ENCODE measurements at regions not wholly inside any gene's neighbourhood (a gene's known extent, or its start where the extent isn't known, plus 50 kb on each side); places are given as distances from the start of the nearest gene placed in this dataset.

DNA sequence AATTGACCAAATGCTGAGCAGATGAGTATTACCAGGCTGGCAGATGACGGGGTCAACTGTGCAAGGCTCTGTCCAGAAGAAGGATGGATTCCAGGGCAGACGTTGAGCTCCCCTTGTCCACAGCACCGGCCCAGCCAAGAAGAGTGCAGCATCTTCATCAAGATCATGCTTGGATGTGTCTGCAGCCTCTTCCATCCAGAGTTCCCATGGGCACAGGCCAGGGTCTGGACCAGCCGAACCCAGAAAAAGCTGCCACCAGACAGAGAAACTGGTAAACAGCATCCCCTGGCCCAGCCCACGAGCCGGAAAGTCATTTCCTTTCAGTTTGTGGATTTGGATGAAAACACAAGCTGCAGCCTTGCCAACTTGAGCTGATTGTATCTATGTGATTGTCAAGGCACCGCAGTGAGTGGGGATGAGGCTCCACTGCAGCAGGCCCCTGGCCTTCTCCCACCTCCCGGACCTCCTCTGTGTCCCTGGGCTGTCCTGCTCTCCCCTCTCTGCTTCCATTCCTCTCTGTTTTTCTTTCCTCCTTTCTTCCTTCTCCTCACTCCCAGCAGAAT is 321.8 kb downstream of the TCERG1L start:
- no peak for DNase-seq

DNA sequence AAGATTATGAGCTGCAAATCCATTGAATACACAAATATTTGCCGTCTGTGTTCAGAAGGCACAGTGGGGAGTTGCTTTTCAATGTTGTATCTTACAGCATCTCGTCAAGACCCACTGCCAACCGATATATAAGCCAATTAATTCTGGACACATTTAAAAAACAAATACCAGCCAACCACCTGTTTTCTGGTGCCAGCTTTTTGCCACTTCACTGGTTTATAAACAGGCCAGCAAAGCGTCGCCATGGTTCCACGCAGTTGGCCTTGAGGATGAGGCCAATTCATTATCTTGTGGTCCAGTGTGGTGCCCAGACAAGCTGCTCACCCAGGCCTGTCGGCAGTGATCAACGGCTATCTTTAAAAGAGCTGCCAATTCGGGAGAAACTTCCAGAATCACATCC is 321.0 kb downstream of the TCERG1L start:
- DNase-seq = no peak

DNA sequence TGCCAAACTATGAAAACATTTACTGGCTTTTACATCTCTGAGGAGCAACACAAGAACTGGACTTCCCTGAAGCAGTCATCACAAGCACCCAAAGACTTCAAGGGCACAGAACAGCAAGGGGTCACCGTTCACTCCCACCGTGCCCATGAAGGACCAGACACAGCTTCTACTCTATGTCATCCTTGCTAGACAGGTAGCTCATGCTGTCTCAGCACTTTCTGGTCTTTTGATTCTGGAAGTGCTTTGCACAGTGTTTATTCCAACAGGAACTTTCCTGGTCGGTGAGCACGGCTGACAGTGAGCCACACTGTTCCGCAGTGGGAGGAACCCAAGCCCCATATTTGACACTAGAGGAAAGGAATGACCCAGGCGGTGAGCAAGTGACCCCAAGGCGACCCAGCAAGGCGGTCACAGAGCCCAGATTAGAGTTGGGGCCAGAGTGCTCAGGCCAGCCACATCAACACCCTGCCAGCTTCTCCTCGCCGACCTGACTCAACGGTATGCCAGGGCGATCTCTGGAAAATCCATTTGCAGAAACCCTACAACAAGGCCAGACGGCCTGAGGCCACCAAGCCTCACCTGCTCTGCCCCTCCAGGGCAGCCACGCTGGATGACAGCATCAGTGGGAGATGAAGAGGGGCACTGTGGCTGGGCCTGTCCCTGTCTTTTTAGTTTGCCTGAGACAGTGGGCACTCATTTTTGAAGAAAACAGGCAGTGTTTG is 318.6 kb downstream of the TCERG1L start:
- no peak for DNase-seq

DNA sequence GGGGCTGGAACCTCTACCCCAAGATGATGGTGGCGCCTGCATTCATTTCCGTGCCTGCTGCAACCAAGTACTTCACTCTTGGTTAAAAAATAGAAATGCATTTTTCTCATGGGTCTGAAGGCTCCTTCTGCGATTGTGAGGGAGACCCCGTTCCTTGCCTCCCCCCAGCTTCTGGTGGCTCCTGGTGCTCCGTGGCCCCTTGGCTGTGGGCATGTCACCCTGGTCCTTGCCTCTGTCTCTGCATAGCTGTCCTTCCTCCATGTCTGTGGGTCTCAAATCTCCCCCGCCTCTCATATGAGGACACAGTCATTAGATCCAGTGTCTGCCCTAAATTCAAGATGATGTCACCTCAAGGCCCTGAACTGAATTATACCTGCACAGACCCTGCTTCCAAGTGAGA is 317.9 kb downstream of the TCERG1L start:
- no peak for DNase-seq

DNA sequence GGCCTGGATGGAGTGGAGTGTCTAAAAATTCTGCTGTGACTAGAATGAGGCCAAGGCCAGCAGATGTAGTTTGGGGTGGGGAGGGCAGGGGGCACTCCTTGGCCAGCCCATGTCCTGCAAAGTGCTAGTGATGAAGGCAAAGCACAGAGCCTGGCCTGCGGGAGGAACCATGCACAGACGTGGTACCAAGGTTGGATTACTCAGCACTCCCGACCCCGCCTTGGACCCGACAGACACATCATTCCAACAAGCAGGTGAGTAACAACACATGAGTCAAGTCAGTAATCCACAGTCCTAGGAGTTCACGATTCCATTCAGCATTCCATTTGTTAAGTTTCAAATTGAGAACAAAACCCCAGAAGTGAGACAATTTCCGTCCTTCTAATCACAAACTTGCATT is 317.3 kb downstream of the TCERG1L start:
- no peak for DNase-seq

DNA sequence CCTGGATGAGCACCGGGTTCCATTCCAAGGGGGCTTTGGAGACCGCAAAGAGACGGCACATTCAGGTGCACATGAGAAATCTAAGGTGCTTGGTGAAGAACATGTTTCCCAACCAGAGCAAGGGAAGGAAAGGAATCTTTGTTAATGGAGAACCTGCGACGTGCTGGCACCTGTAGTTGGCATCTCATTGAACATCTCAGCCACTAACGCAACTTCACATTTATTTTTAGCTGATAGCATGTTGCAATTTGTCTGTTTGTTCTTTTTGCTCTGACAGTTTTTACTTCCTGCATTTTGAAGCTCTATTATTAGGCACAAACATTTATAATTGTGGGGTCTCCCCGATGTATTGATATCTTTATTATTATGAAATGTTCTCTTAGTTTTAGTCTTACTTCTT is 316.7 kb downstream of the TCERG1L start:
- DNase-seq = no peak

DNA sequence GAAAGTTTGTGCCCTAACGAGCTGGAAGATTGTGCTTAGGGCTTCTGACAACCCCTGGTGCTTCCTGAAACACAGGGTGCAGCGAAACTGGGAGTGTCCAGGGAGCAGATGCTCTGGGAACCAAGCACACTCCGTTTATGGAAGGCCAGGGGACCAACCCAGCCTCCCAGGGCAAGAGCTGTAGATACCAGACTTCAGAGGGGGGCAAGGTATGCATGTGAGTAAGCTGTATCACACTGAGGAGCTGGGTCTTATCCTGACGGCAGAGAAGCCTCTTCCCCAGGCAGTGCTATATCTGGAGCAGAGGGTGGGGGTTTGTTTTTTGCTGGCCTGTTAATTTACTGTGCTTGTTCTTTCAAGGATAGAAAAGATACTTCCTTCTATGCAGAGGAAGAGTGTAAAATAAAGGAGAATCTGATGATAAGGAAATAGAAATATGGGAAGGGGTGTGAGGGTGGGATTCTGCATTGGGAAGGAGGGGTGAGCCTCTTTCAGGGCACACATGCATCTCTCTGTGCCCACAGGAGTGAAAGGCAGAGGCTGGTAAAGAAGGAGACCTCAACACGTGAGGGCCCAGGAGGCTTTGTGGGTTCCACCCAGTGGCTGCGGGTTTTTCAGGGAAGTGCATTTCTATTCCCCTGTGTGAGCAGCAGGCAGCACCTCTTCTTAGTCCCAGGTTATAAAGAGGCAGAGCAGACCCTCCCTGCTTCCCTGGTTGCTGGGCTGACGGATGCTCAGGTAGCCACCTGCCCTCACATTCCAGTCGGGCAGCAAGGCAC is 314.1 kb downstream of the TCERG1L start:
- no peak for DNase-seq

DNA sequence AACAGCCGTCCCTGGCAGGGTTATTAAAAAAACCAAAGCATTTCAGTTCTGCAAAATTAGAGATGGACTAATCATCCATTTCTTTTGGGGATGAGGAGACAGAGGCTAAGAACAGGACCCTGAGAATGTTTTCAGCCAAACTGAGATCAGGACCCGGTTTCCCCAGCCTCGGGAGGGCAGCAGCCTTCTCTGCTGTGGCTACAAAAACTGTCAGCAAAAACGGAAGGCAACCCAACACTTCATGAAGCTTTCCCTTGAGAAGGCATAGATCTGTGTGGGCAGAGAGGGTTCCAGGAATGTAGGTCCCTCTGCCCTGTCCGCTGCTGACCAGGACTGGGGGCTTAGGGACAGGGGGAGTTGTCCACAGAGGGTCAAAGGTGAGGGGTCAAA is 313.5 kb downstream of the TCERG1L start:
- no peak for DNase-seq

DNA sequence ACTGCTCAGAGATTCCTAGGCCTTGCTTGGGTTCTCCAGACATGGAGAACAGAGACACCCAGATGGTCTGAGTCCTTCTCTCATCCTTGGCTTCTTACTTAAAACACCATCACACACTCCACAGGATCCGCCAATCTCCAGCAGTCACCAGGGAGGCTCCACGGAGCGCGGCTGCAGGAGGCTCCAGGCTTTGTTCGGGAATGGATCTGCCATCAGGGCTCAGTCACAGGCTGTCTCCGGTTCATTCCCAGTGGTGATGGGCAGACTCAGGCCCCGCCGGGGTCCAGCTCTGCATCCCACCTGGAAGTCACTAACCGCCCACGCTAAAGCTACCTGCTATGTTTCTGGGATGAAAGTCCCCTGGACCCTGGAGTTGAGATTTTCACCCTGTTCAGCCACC is 312.9 kb downstream of the TCERG1L start:
- no peak for DNase-seq

DNA sequence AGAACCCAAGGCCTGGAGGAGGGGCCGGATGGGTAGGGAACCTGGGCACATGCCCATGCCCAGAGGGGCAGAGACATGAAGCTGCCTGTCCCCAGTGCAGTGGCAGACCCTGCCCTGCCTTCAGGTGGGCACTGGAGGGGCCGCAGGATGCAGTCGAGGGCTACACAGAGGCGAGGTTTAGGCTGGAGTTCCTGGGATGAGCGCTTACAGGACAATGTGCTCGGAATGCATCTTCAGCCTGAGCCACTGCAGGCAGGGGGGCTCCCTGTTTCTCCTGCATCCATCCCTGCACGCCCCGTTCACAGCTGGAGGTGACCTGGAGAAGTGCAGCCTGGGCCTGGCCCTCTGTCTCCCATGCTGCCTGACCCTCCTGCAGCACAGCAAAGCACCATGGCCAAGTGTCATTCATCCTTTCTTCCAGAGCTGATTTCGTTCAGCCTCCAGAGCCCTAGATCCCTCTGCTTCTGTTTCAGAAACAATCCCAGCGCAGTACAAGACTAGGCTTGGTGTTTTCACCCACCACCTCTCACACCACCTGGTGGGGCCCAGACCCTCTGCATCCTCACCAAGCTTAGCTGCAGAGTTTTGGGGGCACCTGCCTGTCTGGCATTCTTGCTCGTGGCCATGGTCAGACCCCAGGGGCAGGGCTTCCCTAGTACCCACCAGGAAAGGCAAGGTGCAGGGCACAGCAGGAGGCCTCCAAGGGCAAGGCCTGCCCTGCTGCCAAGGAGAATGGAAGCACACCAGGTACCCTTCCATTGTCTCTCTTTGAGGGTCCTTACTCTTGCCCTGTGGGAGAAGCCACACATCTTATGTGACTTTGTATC is 311.9 kb downstream of the TCERG1L start:
- DNase-seq = no peak

DNA sequence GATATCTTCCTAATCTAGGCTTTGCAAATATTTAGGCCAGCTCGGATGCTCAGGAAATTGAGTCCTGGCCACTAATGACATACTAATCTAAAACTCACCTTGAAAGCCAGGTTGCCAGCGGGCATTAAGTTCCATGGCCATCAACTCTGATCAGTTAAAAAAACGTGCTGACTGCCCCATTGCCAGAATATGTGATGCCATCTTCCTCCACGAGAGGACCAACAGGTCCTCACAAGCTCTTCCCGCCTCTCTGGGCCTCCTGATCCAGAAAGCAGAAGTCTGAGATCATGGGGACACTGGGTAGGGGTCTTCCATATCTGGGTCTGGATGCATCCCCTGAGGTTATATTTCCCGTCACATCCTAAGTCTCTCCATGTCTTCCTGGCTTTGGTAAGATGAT is 311.3 kb downstream of the TCERG1L start:
- DNase-seq = no peak

DNA sequence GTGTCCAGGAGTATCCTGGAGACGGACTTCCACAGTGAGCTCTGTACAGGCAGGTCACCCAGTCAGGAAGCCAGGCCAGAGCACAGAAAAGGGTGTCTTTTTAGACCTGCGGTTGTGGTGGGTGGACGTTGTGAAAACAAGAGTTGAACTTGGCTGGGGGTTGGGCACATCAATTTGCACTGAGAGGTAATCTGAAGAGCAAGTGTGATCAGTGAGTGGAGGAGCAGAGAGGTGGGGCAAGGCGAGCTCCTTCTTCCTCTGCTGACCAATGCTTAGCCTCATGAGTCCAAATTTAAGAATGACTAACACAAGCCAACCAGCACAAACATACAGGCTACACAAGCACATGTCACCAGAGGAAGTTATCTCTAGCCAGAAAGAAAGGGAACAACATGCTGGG is 310.8 kb downstream of the TCERG1L start:
- DNase-seq = peak; percentile 41

DNA sequence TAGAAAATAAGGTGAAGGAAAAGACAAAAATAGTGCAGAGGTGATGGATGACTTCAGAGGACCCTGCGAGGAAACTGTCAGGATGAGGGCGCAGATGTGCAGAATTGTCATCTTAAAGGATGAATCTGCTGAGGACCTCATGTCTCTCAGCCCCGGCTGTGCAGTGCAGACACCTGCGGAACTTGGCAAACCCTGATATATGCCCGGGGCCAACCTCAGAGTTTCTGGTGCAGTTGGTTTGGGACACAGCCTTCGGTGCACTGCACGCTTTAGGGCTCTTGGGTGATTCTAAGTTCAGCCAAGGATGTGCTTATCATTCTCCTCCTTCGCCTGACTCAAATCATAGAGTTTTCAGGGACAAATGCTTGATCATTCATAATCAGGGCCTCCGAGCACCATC is 310.1 kb downstream of the TCERG1L start:
- DNase-seq = no peak

DNA sequence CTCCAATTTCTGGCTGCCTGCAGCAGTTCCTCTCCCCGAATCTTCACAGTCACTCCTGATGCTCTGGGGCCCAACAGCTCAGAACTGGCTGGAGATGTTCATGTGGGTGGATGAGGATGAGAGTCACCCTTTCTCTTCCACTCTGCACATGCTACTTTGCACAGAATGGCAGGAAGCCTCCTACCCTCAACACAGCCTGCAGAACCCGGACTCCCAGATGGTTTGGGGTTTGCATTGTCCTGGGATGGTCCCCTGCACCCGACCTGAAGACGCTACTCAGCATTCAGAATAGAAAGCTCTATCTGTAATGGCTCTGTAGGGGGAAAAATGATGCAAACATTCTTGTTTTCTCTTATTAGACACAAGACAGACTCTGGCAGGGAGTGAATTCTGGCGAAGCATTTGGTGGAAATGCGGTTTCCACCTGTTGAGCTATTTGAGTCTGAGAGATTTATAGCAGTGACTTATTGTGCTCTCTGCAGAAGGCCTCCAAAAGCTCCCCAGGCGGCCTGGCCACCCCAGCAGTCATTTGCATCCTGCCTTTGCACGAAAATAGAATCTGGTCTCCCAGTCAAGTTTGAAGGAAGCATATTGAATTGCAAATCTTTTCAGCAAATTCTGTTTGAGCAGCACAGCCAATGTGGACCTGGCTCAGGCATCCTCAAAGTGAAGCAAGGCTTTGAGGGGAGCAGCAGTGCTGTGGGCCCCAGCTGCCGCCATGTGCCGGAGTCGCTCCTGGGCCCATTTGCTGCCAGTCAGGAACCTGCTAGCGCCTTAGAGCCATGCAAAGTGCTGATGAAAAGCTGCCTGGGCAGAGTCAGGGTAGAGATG is 309.3 kb downstream of the TCERG1L start:
- DNase-seq = no peak

DNA sequence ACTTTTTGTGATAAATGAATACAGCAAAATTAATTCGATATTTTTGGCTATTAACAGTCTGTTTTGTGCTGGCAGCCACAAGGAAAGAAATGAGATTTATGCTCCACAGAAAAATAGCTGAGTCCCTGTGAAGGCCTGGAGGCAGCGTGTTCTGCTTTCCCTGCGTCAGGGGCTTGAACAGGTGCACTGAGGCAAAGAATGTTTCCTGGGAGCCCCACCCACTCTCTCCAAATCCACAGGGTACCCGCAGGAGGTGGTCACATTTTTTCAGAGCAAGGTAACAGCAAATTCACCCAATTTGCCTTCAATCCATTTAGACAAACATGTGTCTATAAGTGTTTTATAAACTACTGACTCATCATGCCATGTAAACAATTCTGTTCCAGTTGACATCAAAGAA is 308.1 kb downstream of the TCERG1L start:
- DNase-seq = no peak

DNA sequence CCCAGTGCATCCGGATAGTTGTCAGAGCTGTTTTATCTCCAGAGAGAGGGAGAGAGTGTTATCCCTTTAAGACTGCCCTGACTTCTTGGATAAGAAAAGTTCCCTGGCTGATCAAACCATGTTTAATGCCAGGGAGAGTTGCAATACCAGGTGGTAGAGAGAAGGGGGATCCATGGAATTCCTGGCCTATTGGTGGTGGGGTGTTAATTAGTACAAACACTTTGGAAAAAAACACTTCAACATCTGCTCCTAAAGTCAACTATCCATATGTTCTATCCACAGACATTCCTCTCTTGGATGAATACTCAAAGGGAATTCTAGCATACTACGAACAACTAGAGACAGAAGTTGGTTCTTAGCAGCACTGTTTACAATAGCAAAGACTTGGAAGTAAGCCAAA is 307.2 kb downstream of the TCERG1L start:
- no peak for DNase-seq

DNA sequence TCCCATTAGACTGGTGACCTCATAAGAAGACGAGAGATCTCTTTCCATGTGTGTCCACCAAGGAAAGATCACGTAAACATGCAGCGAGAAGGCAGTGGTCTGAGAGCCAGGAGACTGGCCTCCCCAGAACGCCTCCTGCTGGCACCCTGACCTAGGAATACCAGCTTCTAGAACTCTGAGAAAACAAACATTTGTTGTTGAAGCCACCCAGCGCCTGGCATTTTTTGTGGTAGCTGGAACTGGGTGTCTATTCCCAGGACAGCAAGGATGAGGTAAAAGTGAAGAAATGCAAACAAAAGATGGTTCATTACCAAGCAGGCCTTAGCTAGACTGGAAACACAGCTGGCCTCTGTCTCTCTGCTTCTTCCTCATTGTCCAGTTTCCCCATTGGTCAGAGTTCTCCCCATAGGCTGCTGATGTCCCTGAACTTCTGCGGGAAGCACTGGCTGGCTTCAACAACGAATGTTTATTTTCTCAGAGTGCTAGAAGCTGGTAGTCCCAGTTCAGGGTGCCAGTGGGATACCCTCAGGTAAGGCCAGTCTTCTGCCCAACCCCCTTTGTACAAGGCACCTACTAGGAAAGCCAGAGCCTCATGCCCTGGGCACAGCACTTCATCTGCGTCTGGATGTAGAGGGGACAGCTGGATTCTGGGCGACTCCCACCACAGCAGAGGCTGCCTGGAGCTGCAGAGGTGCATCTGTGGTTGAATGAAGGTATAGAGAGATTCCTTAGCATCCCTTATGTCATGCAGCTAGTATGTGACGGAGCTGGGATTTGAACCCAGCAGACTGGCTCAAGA is 304.9 kb downstream of the TCERG1L start:
- DNase-seq = no peak

DNA sequence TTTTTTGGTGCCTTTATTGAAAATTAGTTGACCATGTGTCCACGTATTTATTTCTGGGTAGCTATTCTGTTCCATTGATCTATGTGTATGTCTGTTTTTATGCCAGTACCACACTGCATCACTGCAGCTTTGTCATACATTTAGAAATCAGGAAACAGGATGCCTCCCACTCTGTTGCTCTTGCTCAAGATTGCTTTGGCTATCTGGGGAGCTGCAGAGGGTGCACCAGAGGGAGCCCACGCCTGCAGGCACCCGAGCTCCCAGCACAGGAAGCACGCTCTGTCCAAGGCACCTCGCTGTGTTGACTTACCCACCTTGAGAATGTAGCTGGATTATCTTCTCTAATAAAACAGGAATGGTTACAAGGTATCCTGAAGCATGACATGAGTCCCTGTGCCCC is 301.7 kb downstream of the TCERG1L start:
- peak; percentile 62 for DNase-seq

DNA sequence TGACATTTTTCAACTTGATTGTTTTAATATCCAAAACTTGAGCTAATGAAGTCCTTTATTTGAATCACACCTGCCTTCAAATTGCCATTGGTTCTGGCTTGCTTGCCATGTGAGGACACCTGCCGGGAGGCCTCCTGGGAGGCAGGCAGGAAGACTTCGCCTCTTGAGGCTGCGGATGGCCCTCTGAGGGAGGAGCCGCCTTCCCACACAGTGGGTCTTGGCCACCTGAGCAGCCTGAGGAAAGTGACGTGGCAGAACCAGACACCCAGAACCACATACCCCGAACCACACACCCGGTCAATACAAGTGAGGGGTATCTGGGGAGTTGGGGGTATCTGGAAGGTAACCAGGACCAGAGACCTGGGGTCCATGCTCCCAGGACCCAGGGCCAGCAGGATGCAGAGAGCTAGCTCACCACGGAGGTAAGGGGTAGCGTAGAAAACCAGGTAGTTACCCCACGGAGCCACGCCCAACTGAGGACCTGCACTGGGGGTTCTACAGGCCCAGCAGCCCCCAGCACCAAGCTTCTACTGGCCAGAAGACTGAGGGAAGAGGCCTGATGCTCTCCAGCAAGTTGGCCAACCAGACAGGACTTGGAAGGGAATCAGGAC is 300.5 kb downstream of the TCERG1L start:
- DNase-seq = no peak

DNA sequence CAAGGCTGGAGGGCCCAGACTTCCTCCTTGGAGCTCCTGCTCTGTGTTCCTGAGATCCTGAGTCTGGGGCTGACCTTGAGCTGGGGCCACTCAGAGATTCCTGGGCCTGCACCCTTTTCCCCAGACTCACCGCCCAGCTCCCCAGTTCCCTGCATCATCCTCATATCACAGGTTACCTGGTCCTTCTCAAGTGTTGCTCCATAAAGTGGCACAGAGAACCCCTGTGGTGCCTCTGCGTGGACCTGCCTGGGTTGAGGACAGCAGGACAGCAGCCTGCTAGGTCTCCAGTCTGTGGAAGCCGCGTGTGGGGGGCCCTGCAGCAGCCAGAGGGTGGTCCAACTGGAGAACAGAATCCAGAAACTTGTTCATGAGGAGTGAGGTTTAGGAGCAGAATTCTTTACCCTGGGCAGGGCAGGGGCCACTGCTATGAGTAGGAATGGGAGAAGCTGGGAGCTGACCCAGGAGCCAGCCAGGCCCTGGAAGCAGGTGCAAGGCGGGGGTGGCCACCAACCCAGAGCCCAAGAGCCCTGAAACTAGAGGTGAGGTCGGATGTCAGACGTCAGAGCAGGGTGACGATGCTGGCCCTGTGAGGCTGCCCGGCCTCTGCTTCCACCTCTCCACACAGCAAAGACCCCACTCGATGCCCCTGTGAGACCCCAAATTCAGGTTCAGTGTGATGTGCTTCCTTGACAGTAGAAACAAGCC is 299.4 kb downstream of the TCERG1L start:
- DNase-seq = no peak

DNA sequence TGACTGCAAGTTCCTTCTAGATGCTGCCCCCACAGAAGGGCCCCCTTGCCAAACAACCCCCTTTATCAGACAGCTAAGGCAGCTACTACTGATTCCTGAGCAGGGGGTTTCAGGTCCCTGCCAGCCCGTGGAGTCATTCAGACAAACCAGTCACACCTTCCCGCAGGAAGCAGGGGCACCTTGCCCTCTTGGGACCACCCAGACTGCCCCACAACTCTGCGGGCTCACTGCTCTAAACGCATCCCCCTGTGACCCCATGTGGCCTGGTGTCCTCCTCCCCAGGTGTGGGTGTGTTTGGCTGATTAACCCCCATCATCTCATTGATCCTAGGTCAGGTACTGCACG is 298.9 kb downstream of the TCERG1L start:
- no peak for DNase-seq

All from inflammatory macrophage treated with lipopolysaccharide for 4 hours (primary cell).